Esophagus squamous epithelium (tissue), 5 donors: ENCODE measurements at regions not wholly inside any gene's neighbourhood (a gene's known extent, or its start where the extent isn't known, plus 50 kb on each side); places are given as distances from the start of the nearest gene placed in this dataset.

ENCODE experiments used
- DNase-seq: peaks from one replicate; lab custom pipeline; 2025; lab: John Stamatoyannopoulos, UW
- H3K27ac ChIP-seq, 4 donors: fragments of 200-600 bp; sonication (generic); one replicate each; pipeline ENCODE4 v1.5.1; 2016 to 2019; ENCODE audit warnings: mild to moderate bottlenecking in 1 of 4
- H3K27me3 ChIP-seq, 4 donors: fragments of 200-600 bp; sonication (generic); 1 replicate in 3 of 4; 2 replicates in 1 of 4; pipeline versions ENCODE4 v1.5.1 to v1.6.0; 2017 to 2021; ENCODE audit warnings: antibody characterized with exemption in 1 of 4
- H3K36me3 ChIP-seq, 3 donors: fragments of 200-600 bp; sonication (generic); one replicate each; pipeline ENCODE4 v1.5.1; 2016 to 2019
- H3K4me1 ChIP-seq, 3 donors: fragments of 200-600 bp; sonication (generic); one replicate each; pipeline ENCODE4 v1.5.1; 2017 to 2019
- H3K4me3 ChIP-seq, 4 donors: fragments of 200-600 bp; sonication (generic); 1 replicate in 3 of 4; 2 replicates in 1 of 4; pipeline ENCODE4 v1.5.1; 2016 to 2019; ENCODE audit warnings: mild to moderate bottlenecking in 2 of 4, moderate library complexity in 1 of 4
- H3K9me3 ChIP-seq, 3 donors: fragments of 200-600 bp; sonication (generic); one replicate each; pipeline ENCODE4 v1.5.1; 2016 to 2019
- POLR2A ChIP-seq, 4 donors: fragments of 450-650 bp; IDR thresholded peaks; one replicate each; pipeline ENCODE4 v1.6.1; 2017; ENCODE audit warnings: antibody characterized with exemption in 4 of 4, mild to moderate bottlenecking in 4 of 4, moderate library complexity in 3 of 4
- WGBS, 2 donors: methylation state at CpG; one replicate each; pipeline ENCODE4 v1.1.5; 2018; 5-methylcytosine and 5-hydroxymethylcytosine counted together
- intact Hi-C: fragments of 100-400 bp; cut with DNase I; formaldehyde crosslinking; loops from one replicate; pipeline ENCODE4 v1.15.0; 2022
- TF ChIP-seq, protein P1 (sequence below), 6 experiments: fragments of 450-650 bp in 4 of 6; fragments of 200-600 bp in 2 of 6; sonication (generic) in 2 of 6; IDR thresholded peaks; one replicate each; pipeline ENCODE4 v1.5.1; 2016 to 2019; ENCODE audit warnings: antibody characterized with exemption in 6 of 6, mild to moderate bottlenecking in 4 of 6, moderate library complexity in 4 of 6
- donor health status: DM: yes; HTN: yes; CAD: no.

DNA sequence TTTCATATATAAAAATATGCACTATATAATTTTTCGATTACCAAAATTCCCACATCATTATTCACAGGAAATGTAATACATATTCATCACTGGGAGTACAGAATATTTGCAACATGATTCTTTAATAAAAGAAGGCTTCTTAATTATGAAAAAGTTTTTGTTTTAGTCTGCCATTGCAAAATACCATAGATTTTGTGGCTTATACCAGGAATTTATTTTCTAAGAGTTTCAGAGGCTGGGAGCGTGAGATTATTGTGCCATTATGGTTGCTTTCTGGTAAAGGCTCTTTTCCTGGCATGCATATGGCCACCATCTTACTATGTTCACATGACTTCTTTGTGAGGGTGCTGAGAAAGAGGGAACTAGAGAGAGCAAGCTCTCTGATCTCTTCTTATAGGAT lies 306.9 kb upstream of the ADGRB3 start:
- Histone ChIP-seq H3K27me3 (no peaks in the 10 kb centered on the region), H3K9me3 (no peaks in the 10 kb centered on the region), H3K4me3 (no peak overlapping the region), H3K36me3 (no peaks in the 10 kb centered on the region), H3K27ac (no peak overlapping the region), H3K4me1 (no peaks in the 10 kb centered on the region)
- no peak for DNase-seq
- intact Hi-C loops: no loop called here
- TF ChIP-seq POLR2A (IDR thresholded peaks at IDR 0.05): no peak
- TF ChIP-seq, protein P1, sequence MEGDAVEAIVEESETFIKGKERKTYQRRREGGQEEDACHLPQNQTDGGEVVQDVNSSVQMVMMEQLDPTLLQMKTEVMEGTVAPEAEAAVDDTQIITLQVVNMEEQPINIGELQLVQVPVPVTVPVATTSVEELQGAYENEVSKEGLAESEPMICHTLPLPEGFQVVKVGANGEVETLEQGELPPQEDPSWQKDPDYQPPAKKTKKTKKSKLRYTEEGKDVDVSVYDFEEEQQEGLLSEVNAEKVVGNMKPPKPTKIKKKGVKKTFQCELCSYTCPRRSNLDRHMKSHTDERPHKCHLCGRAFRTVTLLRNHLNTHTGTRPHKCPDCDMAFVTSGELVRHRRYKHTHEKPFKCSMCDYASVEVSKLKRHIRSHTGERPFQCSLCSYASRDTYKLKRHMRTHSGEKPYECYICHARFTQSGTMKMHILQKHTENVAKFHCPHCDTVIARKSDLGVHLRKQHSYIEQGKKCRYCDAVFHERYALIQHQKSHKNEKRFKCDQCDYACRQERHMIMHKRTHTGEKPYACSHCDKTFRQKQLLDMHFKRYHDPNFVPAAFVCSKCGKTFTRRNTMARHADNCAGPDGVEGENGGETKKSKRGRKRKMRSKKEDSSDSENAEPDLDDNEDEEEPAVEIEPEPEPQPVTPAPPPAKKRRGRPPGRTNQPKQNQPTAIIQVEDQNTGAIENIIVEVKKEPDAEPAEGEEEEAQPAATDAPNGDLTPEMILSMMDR (IDR thresholded peaks at IDR 0.05): no peak
- WGBS, 2 donors: 79 to 80% methylated on average over 2 of the region's 2 CpGs

DNA sequence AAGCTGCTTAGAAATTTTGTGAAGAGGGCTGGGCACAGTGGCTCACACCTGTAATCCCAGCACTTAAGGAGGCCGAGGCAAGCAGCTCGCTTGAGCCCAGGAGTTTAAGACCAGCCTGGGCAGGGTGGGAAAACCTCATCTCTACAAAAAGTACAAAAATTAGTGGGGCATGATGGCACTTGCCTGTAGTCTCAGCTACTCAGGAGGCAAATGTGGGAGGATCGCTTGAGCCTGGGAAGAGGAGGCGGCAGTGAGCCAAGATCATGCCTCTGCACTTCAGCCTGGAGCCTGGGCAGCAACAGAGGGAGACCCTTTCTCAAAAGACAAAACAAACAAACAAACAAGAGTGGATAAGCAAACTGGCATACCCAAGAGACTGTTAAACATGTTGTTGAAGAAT lies 308.3 kb upstream of the ADGRB3 start:
- no peaks in the 10 kb centered on the region for H3K27me3 ChIP-seq
- H3K4me3 ChIP-seq: no peak overlapping the region
- no peaks in the 10 kb centered on the region for H3K9me3 ChIP-seq
- WGBS, 2 donors: 58 to 79% methylated on average over 4 of the region's 4 CpGs
- no peaks in the 10 kb centered on the region for H3K36me3 ChIP-seq
- no peaks in the 10 kb centered on the region for H3K4me1 ChIP-seq
- DNase-seq: no peak
- TF ChIP-seq, protein P1 (IDR thresholded peaks at IDR 0.05): no peak
- no peak for TF ChIP-seq POLR2A (IDR thresholded peaks at IDR 0.05)
- H3K27ac ChIP-seq: no peak overlapping the region
- intact Hi-C loops: no loop called here

DNA sequence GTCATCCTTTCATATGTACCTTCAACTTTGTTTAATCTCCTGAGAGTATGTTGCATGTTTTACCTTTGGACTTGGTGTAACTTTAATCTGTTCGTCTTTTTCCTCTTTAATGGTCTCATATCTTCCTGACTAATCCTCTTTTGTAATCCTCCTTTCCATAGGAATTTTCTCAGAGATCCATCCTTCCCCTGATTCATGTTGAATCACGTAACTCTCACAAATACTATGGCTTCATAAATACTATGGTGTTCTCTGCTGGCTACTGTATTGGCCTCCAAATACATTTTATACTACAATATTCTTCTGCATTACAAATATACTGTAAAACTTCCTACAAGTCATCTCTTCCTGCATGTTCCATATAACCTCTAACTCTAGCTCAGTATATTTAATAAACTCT lies 317.7 kb upstream of the ADGRB3 start:
- intact Hi-C loops: no loop called here
- H3K4me1 ChIP-seq: no peaks in the 10 kb centered on the region
- no peak for DNase-seq
- no peaks in the 10 kb centered on the region for H3K9me3 ChIP-seq
- no peak for TF ChIP-seq POLR2A (IDR thresholded peaks at IDR 0.05)
- TF ChIP-seq, protein P1 (IDR thresholded peaks at IDR 0.05): no peak
- H3K36me3 ChIP-seq: no peaks in the 10 kb centered on the region
- no peak overlapping the region for H3K27ac ChIP-seq
- no peak overlapping the region for H3K4me3 ChIP-seq
- 36 to 39% methylated on average over 2 of the region's 2 CpGs for WGBS, 2 donors
- H3K27me3 ChIP-seq: no peaks in the 10 kb centered on the region

DNA sequence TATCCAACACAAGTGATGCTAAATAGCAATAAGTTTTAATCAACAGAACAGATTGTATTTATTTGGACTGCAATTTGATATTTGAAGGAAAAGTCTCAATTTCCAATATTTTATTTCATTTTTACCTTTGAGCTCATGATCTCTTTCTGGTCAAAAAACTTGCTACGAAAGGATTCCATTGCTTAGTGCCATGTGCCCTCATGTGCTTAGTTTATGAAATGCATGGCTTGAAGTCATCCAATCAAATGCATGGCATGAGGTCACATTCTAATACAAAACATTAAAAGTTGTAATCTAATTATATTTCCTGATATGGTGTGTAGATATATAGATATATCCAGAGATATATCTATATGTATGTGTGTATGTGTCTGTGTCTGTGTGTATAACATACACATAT lies 321.2 kb upstream of the ADGRB3 start:
- H3K36me3 ChIP-seq: no peaks in the 10 kb centered on the region
- no peaks in the 10 kb centered on the region for H3K27me3 ChIP-seq
- no peaks in the 10 kb centered on the region for H3K4me1 ChIP-seq
- intact Hi-C loops: no loop called here
- WGBS, 2 donors: 38 to 55% methylated on average over 1 of the region's 1 CpG
- no peak overlapping the region for H3K27ac ChIP-seq
- no peak overlapping the region for H3K4me3 ChIP-seq
- H3K9me3 ChIP-seq: no peaks in the 10 kb centered on the region
- no peak for TF ChIP-seq POLR2A (IDR thresholded peaks at IDR 0.05)
- TF ChIP-seq, protein P1 (IDR thresholded peaks at IDR 0.05): no peak
- DNase-seq: no peak

DNA sequence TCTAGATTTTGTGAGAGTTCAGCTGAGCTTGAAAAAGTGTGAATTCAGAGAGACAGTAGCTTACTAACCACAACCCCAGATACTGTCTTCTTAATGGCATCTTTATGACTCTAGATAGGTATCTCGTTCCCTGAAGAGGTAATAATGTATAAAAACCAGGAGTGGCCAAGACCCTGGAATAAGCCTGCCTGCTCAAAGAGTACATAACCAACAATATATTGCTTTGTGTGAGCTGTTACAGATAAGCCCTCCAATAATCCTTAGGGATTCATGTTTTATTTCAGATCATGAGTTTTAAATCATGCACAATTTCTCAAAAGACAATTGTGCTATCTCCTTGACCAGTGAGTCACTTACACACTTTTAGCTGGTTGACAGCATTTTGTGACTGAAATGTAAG lies 327.8 kb upstream of the ADGRB3 start:
- Histone ChIP-seq H3K27ac (no peak overlapping the region), H3K4me3 (no peak overlapping the region), H3K4me1 (no peaks in the 10 kb centered on the region), H3K9me3 (no peaks in the 10 kb centered on the region), H3K36me3 (no peaks in the 10 kb centered on the region), H3K27me3 (no peaks in the 10 kb centered on the region)
- no peak for DNase-seq
- WGBS, 2 donors: 47 to 50% methylated on average over 1 of the region's 1 CpG
- TF ChIP-seq, protein P1 (IDR thresholded peaks at IDR 0.05): no peak
- TF ChIP-seq POLR2A (IDR thresholded peaks at IDR 0.05): no peak
- intact Hi-C loops: no loop called here
